MM.1S (cell line): ENCODE measurements at regions not wholly inside any gene's neighbourhood (a gene's known extent, or its start where the extent isn't known, plus 50 kb on each side); places are given as distances from the start of the nearest gene placed in this dataset.

Experiments used
- DNase-seq: peaks from one replicate; pipeline ENCODE4 v3.0.0-alpha.2; 2015
- H2AFZ ChIP-seq: fragments of 300-600 bp; sonication (generic); 2 replicates; pipeline ENCODE4 v1.6.0; 2016; ENCODE audit warnings: antibody characterized with exemption, low read length
- H3F3A ChIP-seq: fragments of 300-600 bp; sonication (generic); 2 replicates; pipeline ENCODE4 v1.6.1; 2016; ENCODE audit warnings: mild to moderate bottlenecking, antibody characterized with exemption, low read length, moderate library complexity, mixed read lengths; ENCODE audit not compliant: insufficient read depth
- H3K27ac ChIP-seq: fragments of 300-600 bp; sonication (generic); 2 replicates; pipeline ENCODE4 v1.5.1; 2016; ENCODE audit warnings: mild to moderate bottlenecking, low read length
- H3K27me3 ChIP-seq: fragments of 300-600 bp; sonication (generic); replicated peaks from 2 replicates; pipeline ENCODE4 v1.6.0; 2016; ENCODE audit warnings: low read length; ENCODE audit not compliant: insufficient read depth
- H3K36me3 ChIP-seq: fragments of 300-600 bp; sonication (generic); replicated peaks from 2 replicates; pipeline ENCODE4 v1.6.1; 2016; ENCODE audit warnings: mild to moderate bottlenecking, low read length, mixed read lengths; ENCODE audit not compliant: insufficient read depth
- H3K4me1 ChIP-seq: fragments of 300-600 bp; sonication (generic); 2 replicates; pipeline ENCODE4 v1.6.1; 2016; ENCODE audit warnings: low read length, mixed read lengths
- H3K4me2 ChIP-seq: fragments of 300-600 bp; sonication (generic); 2 replicates; pipeline ENCODE4 v1.6.0; 2016; ENCODE audit warnings: low read depth, low read length
- H3K4me3 ChIP-seq: fragments of 300-600 bp; sonication (generic); 2 replicates; pipeline ENCODE4 v1.5.1; 2016; ENCODE audit warnings: low read length, mixed read lengths
- H3K79me2 ChIP-seq: fragments of 300-600 bp; sonication (generic); 2 replicates; pipeline ENCODE4 v1.6.1; 2016; ENCODE audit warnings: mixed run types, low read length, mixed read lengths
- H3K9ac ChIP-seq: fragments of 300-600 bp; sonication (generic); 2 replicates; pipeline ENCODE4 v1.6.1; 2016; ENCODE audit warnings: low read length, mixed read lengths
- H3K9me2 ChIP-seq: fragments of 300-600 bp; sonication (generic); replicated peaks from 2 replicates; pipeline ENCODE4 v1.6.1; 2016; ENCODE audit warnings: mild to moderate bottlenecking, low read length, mixed read lengths; ENCODE audit not compliant: insufficient read depth
- H3K9me3 ChIP-seq: fragments of 300-600 bp; sonication (generic); replicated peaks from 2 replicates; pipeline ENCODE4 v1.6.1; 2016; ENCODE audit warnings: mild to moderate bottlenecking, low read length, mixed read lengths; ENCODE audit not compliant: insufficient read depth
- H4K20me1 ChIP-seq: fragments of 300-600 bp; sonication (generic); 2 replicates; pipeline ENCODE4 v1.6.1; 2016; ENCODE audit warnings: mild to moderate bottlenecking, low read length, moderate library complexity, mixed read lengths; ENCODE audit not compliant: insufficient read depth
- CTCF ChIP-seq: fragments of 300-600 bp; sonication (generic); IDR thresholded peaks from 2 replicates; pipeline ENCODE4 v1.5.1; 2016; ENCODE audit warnings: antibody characterized with exemption, low read length, mixed read lengths
- EZH2 ChIP-seq: fragments of 300-600 bp; sonication (generic); optimal IDR thresholded peaks from 2 replicates; pipeline ENCODE3; 2017; ENCODE audit warnings: low read depth, mild to moderate bottlenecking, antibody characterized with exemption, low read length, mixed read lengths
- EZH2phosphoT487 ChIP-seq: fragments of 300-600 bp; sonication (generic); IDR thresholded peaks from 2 replicates; pipeline ENCODE4 v1.6.1; 2018; ENCODE audit warnings: antibody characterized with exemption, low read length

- Histone ChIP-seq H3F3A (no peaks in the 10 kb centered on the region), H3K36me3 (no peaks in the 10 kb centered on the region), H3K27me3 (no peaks in the 10 kb centered on the region), H3K27ac (no peak overlapping the region), H3K9ac (no peak overlapping the region), H2AFZ (no peak overlapping the region), H3K4me2 (no peak overlapping the region), H3K4me3 (no peak overlapping the region), H3K79me2 (no peaks in the 10 kb centered on the region), H4K20me1 (no peaks in the 10 kb centered on the region), H3K4me1 (no peaks in the 10 kb centered on the region), H3K9me3 (no peaks in the 10 kb centered on the region), H3K9me2 (no peaks in the 10 kb centered on the region)
- no peak for DNase-seq
- no peak for TF ChIP-seq EZH2phosphoT487
- no peak for TF ChIP-seq CTCF
- TF ChIP-seq EZH2 = no peak
Measured at GRCh38 chr7:49714182-49714581, 59.3 kb upstream of the VWC2 start.

GRCh38 chr7:49715486-49715885 lies 58.0 kb upstream of the VWC2 start:
- Histone ChIP-seq H2AFZ (no peak overlapping the region), H3F3A (no peaks in the 10 kb centered on the region), H3K4me1 (no peaks in the 10 kb centered on the region), H4K20me1 (no peaks in the 10 kb centered on the region), H3K36me3 (no peaks in the 10 kb centered on the region), H3K9me3 (no peaks in the 10 kb centered on the region), H3K27ac (no peak overlapping the region), H3K4me2 (no peak overlapping the region), H3K27me3 (no peaks in the 10 kb centered on the region), H3K9me2 (no peaks in the 10 kb centered on the region), H3K9ac (no peak overlapping the region), H3K79me2 (no peaks in the 10 kb centered on the region), H3K4me3 (no peak overlapping the region)
- TF ChIP-seq EZH2phosphoT487 = no peak
- TF ChIP-seq CTCF = no peak
- TF ChIP-seq EZH2 = no peak
- DNase-seq = no peak

- Histone ChIP-seq H3K4me2 (no peak overlapping the region), H3K9me3 (no peaks in the 10 kb centered on the region), H3F3A (no peaks in the 10 kb centered on the region), H3K36me3 (no peaks in the 10 kb centered on the region), H3K27me3 (no peaks in the 10 kb centered on the region), H3K4me1 (no peaks in the 10 kb centered on the region), H2AFZ (no peak overlapping the region), H3K9ac (no peak overlapping the region), H3K4me3 (no peak overlapping the region), H3K79me2 (no peaks in the 10 kb centered on the region), H3K9me2 (no peaks in the 10 kb centered on the region), H3K27ac (no peak overlapping the region), H4K20me1 (no peaks in the 10 kb centered on the region)
- DNase-seq = no peak
- TF ChIP-seq EZH2phosphoT487 (no peak), EZH2 (no peak), CTCF (no peak)
Measured at GRCh38 chr7:49717547-49717946, 55.9 kb upstream of the VWC2 start.

DNA sequence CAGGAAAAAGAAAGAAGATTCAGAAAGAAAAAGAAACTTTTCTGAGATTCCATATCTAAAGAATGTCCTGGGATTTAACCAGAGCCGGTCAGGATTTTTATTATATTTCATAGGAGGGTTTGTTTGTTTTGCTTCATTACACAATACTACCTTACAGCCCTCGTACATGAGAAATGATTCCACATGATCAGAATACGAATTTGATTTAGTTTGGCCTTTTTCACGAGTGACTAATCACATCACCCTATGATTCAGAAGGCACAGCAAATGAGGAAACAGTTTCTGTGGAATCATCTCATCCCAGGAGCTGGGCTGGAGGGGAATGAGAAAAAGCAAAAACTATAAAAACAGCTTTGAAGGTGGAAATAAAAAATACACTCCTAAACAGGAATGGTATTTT lies 54.7 kb upstream of the VWC2 start:
- no peak overlapping the region for H3K27ac ChIP-seq
- H3K36me3 ChIP-seq = no peaks in the 10 kb centered on the region
- H3K9ac ChIP-seq = no peak overlapping the region
- H3K9me2 ChIP-seq = no peaks in the 10 kb centered on the region
- no peaks in the 10 kb centered on the region for H3K9me3 ChIP-seq
- no peaks in the 10 kb centered on the region for H3K79me2 ChIP-seq
- no peaks in the 10 kb centered on the region for H3F3A ChIP-seq
- H3K4me3 ChIP-seq = no peak overlapping the region
- H3K4me1 ChIP-seq = no peaks in the 10 kb centered on the region
- no peak for DNase-seq
- H3K27me3 ChIP-seq = no peaks in the 10 kb centered on the region
- H3K4me2 ChIP-seq = no peak overlapping the region
- no peaks in the 10 kb centered on the region for H4K20me1 ChIP-seq
- no peak for TF ChIP-seq CTCF
- no peak for TF ChIP-seq EZH2
- no peak for TF ChIP-seq EZH2phosphoT487
- H2AFZ ChIP-seq = no peak overlapping the region
